Activated T-helper 1 cell treated with anti-CD3 and anti-CD28 coated beads, Interleukin-12 subunit alpha, Interleukin-12 subunit beta, Interleukin-2, Interleukin-4 antibody, amounts not matched to agents 30 ng/mL and 10 ng/mL and 1 ng/mL, durations not matched to agents 14 hours and 24 hours and 36 hours (primary cell): ENCODE measurements at regions not wholly inside any gene's neighbourhood (a gene's known extent, or its start where the extent isn't known, plus 50 kb on each side); places are given as distances from the start of the nearest gene placed in this dataset.
"Not testable (repeated sequence)": the region's sequence is repeated elsewhere in the genome, so short reads cannot be mapped to it uniquely, and the experiment has no call there.

Experiments used
- DNase-seq: peaks from one replicate; pipeline ENCODE4 v3.0.0; 2021; ENCODE audit warnings: low spot score
- H3K27ac Mint-ChIP-seq: one replicate; pipeline ENCODE4 v1.8.0; 2021; ENCODE audit warnings: mild to moderate bottlenecking, mixed read lengths
- H3K27me3 Mint-ChIP-seq: one replicate; pipeline ENCODE4 v1.8.0; 2022; ENCODE audit warnings: mild to moderate bottlenecking, moderate library complexity, mixed read lengths; ENCODE audit not compliant: insufficient read depth
- H3K36me3 Mint-ChIP-seq: one replicate; pipeline ENCODE4 v1.8.0; 2021; ENCODE audit warnings: low read depth, mixed read lengths
- H3K4me1 Mint-ChIP-seq: one replicate; pipeline ENCODE4 v1.8.0; 2021; ENCODE audit warnings: low read depth, mixed read lengths
- H3K4me3 Mint-ChIP-seq: one replicate; pipeline ENCODE4 v1.8.0; 2021; ENCODE audit warnings: mild to moderate bottlenecking, moderate library complexity, mixed read lengths
- H3K9me3 Mint-ChIP-seq: one replicate; pipeline ENCODE4 v1.8.0; 2021; ENCODE audit warnings: mixed read lengths
- intact Hi-C: fragments of 100-400 bp; cut with micrococcal nuclease; formaldehyde crosslinking; loops from one replicate; pipeline ENCODE4 v1.15.1; 2024

DNA sequence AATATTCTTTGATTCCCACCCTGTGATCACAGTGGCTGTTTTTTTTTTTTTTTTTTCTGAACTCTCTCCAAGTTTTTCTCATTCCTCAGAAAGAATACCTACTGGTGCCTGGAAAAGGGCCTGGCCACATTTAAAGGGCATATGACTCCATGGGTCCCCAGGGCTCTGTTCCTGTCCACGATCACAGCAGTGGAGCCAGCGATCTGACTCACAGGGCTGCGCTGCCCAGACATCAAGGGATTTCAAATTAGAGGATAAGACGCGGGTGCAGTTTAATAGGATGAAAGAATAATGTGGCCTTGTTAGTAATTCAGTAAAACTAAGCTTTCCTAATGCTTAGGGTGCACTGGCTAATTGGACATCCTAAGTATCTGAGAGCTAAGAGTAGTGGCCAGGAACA lies 175.1 kb upstream of the MSX2 start:
- Mint-ChIP-seq H3K27me3 (no peaks in the 10 kb centered on the region), H3K4me3 (no peak overlapping the region), H3K36me3 (no peaks in the 10 kb centered on the region), H3K9me3 (no peaks in the 10 kb centered on the region), H3K4me1 (no peaks in the 10 kb centered on the region), H3K27ac (no peak overlapping the region)
- intact Hi-C loops, result no loop called here
- DNase-seq, result no peak

DNA sequence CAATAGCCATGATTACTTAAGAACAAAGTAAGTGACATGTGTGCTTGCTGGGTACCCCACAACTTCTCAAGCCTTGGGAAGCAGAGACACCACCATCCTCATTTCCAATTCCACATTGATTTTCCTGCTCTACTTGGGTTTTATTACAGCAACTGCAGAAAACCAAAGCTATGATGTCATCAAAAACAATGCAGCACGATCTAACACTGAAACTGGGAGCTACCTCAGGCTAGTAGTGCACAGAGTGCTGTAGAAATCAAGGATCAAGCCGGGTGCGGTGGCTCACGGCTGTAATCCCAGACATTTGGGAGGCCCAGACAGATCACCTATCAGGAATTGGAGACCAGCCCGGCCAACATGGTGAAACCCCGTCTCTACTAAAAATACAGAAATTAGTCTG lies 174.4 kb upstream of the MSX2 start:
- Mint-ChIP-seq H3K36me3 (no peaks in the 10 kb centered on the region), H3K27me3 (no peaks in the 10 kb centered on the region), H3K27ac (no peak overlapping the region), H3K9me3 (no peaks in the 10 kb centered on the region), H3K4me3 (no peak overlapping the region), H3K4me1 (no peaks in the 10 kb centered on the region)
- intact Hi-C loops, result no loop called here
- no peak for DNase-seq

DNA sequence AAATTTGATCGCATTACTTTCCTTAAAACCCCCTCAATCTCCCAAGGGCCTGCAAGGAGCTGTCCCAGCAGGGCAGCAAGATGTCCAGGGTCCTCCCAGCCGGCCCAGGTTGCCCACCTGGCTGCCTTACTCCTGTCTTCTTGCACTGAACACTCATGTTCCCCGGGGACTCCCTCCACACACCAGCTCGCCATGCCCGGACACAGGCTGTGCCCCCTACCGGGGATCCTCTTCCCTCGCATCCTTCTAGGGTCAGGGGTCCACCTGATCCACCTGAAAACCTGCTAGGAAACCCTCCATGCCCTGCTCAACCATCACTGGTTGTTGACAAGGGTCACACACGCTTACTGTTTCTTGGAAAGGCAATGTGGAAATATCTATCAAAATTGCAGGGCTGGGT lies 172.0 kb upstream of the MSX2 start:
- no peak overlapping the region for H3K4me3 Mint-ChIP-seq
- intact Hi-C loops, result no loop called here
- no peaks in the 10 kb centered on the region for H3K4me1 Mint-ChIP-seq
- no peaks in the 10 kb centered on the region for H3K27me3 Mint-ChIP-seq
- H3K27ac Mint-ChIP-seq, result no peak overlapping the region
- H3K36me3 Mint-ChIP-seq, result no peaks in the 10 kb centered on the region
- H3K9me3 Mint-ChIP-seq, result peaks cover 12% of the 10 kb centered on the region
- DNase-seq, result no peak

DNA sequence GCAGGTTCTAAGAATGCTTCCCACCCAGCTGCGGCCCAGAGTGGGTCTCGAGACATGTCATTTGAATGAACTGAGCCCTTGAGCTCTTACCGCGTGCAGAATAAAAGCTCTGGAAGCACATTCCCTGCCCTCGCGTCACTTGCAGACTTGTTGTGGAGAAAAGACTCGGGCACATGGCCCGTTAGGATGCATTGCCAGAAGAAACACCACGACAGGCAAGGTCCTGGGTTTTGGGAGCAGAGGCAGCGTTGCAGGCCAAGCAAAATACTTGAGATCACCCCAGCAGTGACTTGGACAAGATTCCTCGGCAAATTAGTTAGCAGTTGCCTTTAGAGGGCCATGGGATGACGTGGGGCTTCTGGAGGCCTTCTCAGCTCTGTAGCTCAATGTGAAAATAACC lies 170.8 kb upstream of the MSX2 start:
- no peak overlapping the region for H3K27ac Mint-ChIP-seq
- H3K36me3 Mint-ChIP-seq, result no peaks in the 10 kb centered on the region
- H3K4me1 Mint-ChIP-seq, result no peaks in the 10 kb centered on the region
- H3K9me3 Mint-ChIP-seq, result peaks cover 12% of the 10 kb centered on the region
- H3K27me3 Mint-ChIP-seq, result no peaks in the 10 kb centered on the region
- DNase-seq, result no peak
- intact Hi-C loops, result no loop called here
- no peak overlapping the region for H3K4me3 Mint-ChIP-seq

DNA sequence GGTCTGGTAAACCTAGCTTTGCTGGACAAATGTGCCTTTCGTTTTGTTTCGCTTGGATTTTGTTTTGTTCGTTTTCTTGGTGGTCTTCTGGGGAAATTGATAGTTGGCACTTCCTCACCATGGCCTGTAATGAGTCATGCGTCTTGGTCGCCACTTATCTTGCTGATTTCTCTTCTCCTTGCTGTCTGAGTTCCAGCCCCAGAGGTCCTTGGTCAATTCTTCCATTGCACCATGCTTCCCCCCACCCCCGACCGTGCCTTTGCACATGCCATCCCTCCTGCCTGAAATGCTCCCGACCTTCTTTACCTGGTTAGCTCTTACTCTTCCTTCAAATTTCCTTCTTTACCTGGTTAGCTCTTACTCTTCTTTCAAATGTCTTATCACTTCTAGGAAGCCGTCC lies 168.7 kb upstream of the MSX2 start:
- Mint-ChIP-seq H3K4me3 (no peak overlapping the region), H3K4me1 (no peaks in the 10 kb centered on the region)
- intact Hi-C loops, result no loop called here

DNA sequence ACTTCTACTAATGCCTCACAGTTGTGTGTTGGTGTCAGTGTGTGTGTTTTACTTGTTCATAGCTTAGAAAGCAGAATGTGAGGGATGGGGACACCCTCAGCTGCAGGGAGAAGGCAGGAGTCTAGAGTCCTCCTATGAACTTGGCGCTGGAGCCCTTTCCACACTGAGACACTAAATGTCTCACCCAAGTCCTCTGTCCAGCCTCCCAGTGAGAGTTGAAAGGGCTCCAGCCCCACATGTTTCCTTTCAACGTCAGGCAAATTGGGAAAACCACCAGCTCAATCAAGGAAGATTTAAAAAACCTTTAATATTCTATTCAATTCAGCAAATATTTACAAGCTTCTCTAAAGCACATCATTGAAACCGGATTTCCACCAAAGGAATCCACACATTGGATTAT lies 167.6 kb upstream of the MSX2 start:
- no peak for DNase-seq
- Mint-ChIP-seq H3K36me3 (no peaks in the 10 kb centered on the region), H3K27ac (no peak overlapping the region), H3K27me3 (no peaks in the 10 kb centered on the region), H3K4me3 (no peak overlapping the region), H3K4me1 (no peaks in the 10 kb centered on the region), H3K9me3 (peaks cover 12% of the 10 kb centered on the region)
- intact Hi-C loops, result no loop called here

More for the DNA sequence above, 168.7 kb upstream of the MSX2 start:
- DNase-seq, result no peak
- no peak overlapping the region for H3K27ac Mint-ChIP-seq
- no peaks in the 10 kb centered on the region for H3K36me3 Mint-ChIP-seq
- H3K9me3 Mint-ChIP-seq, result peaks cover 12% of the 10 kb centered on the region
- H3K27me3 Mint-ChIP-seq, result no peaks in the 10 kb centered on the region

DNA sequence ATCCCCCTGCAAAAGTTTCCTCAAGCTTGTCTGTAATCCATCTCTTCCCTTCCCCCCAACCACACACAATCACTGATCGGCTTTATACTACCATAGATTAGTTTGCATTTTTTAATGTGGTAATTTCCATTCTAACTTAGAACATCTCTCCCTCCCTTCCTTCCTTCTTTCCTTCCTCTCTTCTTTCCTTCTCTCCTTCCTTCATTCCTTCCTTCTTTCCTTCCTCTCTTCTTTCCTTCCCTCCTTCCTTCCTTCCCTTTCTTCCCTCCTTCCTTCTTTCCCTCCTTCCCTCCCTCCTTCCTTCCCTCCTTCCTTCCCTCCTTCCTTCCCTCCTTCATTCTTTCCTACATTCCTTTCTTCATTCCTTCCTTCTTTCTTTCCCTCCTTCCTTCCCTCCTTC lies 166.2 kb upstream of the MSX2 start:
- DNase-seq, result no peak
- Mint-ChIP-seq H3K4me3 (no peak overlapping the region), H3K9me3 (peaks cover 12% of the 10 kb centered on the region), H3K4me1 (no peaks in the 10 kb centered on the region), H3K36me3 (no peaks in the 10 kb centered on the region), H3K27ac (no peak overlapping the region), H3K27me3 (no peaks in the 10 kb centered on the region)
- intact Hi-C loops, result no loop called here

DNA sequence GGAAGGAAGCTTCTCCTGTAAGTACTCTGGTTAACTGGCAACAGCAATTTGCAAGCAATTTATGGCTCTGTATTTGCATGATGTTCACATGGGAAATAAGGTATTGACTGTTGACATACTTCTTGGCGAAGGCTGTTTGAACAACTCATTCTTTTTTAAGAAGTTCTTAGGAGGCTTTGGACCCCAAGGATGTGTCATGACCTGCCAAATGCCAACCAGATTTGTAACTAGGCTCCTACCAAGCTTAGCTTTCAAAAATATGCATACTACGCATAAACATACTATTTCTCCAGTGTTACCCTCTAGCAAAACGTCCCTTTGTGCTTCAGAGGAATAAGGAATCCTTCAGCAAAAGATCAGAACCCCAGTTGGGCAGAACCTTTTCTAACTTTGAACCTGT lies 165.2 kb upstream of the MSX2 start:
- Mint-ChIP-seq H3K36me3 (no peaks in the 10 kb centered on the region), H3K27me3 (no peaks in the 10 kb centered on the region), H3K9me3 (peaks cover 12% of the 10 kb centered on the region), H3K27ac (no peak overlapping the region), H3K4me1 (no peaks in the 10 kb centered on the region), H3K4me3 (no peak overlapping the region)
- no peak for DNase-seq
- intact Hi-C loops, result no loop called here

DNA sequence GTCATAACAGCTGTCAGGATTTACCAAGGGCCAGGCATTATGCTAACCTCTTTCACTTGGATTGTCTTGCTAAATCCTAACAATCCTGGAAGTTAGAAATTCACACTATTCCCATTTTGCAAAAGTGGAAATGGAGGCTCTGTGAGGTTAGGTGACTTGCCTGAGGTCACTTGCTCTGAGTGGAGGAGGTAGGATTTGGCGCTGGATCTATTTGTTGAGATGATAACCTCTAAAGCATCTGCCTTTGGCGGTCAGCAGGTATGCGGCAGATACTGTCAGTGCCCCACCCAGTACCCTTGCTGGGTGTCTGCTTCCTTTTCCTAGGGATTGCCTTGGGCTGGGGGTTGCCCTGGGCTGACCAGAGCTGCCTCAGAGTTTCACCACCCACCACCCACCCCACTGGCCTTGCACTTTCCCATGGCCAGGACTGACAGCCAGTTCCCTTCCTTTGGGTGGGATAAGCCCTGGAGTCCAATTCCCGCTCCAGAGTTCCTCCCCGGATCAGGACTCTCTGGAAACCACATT lies 164.8 kb upstream of the MSX2 start:
- no peak for DNase-seq
- intact Hi-C loops, result no loop called here
- peaks cover 12% of the 10 kb centered on the region for H3K9me3 Mint-ChIP-seq
- H3K4me1 Mint-ChIP-seq, result no peaks in the 10 kb centered on the region
- H3K36me3 Mint-ChIP-seq, result no peaks in the 10 kb centered on the region
- no peak overlapping the region for H3K4me3 Mint-ChIP-seq
- no peak overlapping the region for H3K27ac Mint-ChIP-seq
- H3K27me3 Mint-ChIP-seq, result no peaks in the 10 kb centered on the region

DNA sequence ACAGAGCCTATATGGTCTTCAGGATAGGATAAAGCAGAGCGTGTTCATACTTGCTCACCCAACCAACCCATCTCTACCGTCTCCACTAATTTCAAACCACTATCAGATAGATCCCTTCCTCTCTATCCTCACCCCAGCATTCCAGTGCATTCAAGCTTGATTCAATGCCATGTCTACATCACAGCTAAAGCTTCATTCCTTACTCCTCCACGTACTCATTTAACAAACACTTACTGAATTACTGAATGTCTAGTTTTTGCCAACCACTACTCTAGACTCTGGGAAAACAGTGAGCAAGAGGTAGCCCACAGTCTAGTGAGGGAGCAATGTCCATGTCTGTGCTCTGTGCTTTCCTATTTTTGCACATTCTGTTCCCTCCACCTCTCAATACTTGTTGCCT lies 163.5 kb upstream of the MSX2 start:
- no peak for DNase-seq
- no peaks in the 10 kb centered on the region for H3K4me1 Mint-ChIP-seq
- no peak overlapping the region for H3K4me3 Mint-ChIP-seq
- no peaks in the 10 kb centered on the region for H3K27me3 Mint-ChIP-seq
- peaks cover 7% of the 10 kb centered on the region for H3K9me3 Mint-ChIP-seq
- no peaks in the 10 kb centered on the region for H3K36me3 Mint-ChIP-seq
- intact Hi-C loops, result no loop called here
- no peak overlapping the region for H3K27ac Mint-ChIP-seq

DNA sequence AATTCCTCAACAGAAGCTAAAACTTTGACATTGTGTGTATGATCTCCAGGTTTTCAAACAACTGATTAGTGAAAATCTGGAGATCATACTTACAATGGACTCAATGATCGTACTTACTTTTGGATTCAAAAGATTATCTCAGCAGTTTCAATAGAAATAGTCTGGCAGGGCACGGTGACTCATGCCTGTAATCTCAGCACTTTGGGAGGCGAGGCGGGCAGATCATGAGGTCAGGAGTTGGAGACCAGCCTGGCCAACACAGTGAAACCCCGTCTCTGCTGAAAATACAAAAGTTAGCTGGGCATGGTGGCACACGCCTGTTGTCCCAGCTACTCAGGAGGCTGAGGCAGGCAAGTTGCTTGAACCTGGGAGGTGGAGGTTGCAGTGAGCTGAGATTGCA lies 161.3 kb upstream of the MSX2 start:
- H3K27me3 Mint-ChIP-seq, H3K4me3 Mint-ChIP-seq, H3K9me3 Mint-ChIP-seq, H3K27ac Mint-ChIP-seq, H3K36me3 Mint-ChIP-seq, intact Hi-C loops, DNase-seq, H3K4me1 Mint-ChIP-seq: not testable (repeated sequence)

DNA sequence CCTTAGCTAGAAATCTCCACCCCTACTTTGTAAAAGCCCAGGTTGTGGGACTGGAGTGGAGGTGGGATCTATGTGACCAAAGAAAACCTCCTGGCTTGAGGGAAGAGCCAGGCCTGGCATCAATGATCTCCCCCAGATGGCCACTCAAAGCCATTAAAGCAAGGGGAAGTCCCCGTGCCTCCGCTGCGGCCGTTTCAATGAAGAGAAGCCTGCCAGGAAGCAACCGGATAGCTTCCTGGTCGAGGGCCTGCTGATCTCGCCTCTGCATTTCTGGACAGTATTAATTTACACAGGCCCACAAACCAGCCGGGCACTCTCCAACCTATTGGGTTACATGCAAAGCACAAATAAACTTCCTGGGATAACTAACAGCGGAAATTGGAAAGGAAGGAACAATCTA lies 160.5 kb upstream of the MSX2 start:
- no peaks in the 10 kb centered on the region for H3K27me3 Mint-ChIP-seq
- H3K4me3 Mint-ChIP-seq, result no peak overlapping the region

DNA sequence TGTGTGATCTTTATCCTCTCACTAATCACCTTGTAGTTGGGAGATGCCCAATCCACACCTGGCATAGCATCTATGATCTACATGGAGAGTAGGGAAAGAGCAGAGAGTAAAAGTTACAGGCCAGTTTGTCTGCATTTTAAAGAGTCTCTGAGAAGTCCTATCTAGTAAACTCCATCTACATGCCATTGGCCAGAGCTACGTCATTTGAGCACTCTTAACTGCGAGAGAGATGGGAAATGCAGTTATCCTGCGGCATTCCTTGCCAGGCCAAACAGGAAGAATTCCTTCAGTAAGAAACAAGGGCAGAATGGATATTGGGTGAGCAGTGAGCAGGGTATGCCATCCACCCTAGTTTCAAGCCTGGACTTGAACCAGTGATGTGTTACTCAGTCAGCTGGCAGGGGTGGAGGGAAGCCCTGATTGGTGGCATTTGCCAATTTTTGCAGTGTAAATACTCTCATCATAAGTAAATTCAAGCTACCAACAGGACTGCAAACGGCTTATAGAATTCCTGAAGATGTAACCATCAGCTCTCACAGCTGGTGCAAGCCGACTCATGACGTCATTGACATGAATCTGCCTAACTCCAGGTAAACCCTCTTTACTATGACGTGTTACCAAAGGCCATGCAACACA lies 156.8 kb upstream of the MSX2 start:
- Mint-ChIP-seq H3K36me3 (no peaks in the 10 kb centered on the region), H3K27me3 (peaks cover 2% of the 10 kb centered on the region), H3K27ac (no peak overlapping the region), H3K4me3 (no peak overlapping the region), H3K4me1 (no peaks in the 10 kb centered on the region), H3K9me3 (no peaks in the 10 kb centered on the region)
- intact Hi-C loops, result no loop called here
- no peak for DNase-seq

More for the DNA sequence above, 160.5 kb upstream of the MSX2 start:
- DNase-seq, result no peak
- H3K4me1 Mint-ChIP-seq, result no peaks in the 10 kb centered on the region
- intact Hi-C loops, result no loop called here
- no peak overlapping the region for H3K27ac Mint-ChIP-seq
- H3K36me3 Mint-ChIP-seq, result no peaks in the 10 kb centered on the region
- H3K9me3 Mint-ChIP-seq, result no peaks in the 10 kb centered on the region

DNA sequence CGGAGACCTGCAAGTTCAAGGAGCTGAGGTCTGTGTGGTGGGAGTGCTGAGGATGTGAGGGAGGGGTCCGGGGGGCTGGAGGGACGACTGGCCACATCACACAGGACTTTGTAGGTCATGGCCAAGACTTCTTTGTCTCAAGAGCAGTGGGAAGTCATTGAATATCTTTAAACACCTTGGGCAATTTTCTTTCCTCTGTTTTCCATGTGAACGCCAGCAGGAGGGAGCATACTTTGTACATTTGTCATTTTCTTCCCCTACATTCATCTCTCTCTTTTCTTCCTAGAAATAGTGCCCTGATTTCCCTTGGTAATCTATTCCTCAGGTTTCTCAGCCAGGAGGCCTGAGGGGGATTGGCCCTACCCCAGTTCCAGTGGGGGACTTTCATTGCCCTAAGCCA lies 153.7 kb upstream of the MSX2 start:
- H3K4me1 Mint-ChIP-seq, result no peaks in the 10 kb centered on the region
- peaks cover 5% of the 10 kb centered on the region for H3K27me3 Mint-ChIP-seq
- no peak overlapping the region for H3K27ac Mint-ChIP-seq
- no peaks in the 10 kb centered on the region for H3K36me3 Mint-ChIP-seq
- DNase-seq, result no peak
- H3K9me3 Mint-ChIP-seq, result no peaks in the 10 kb centered on the region
- intact Hi-C loops, result no loop called here
- H3K4me3 Mint-ChIP-seq, result no peak overlapping the region
